ENCODE measurements at regions not wholly inside any gene's neighbourhood (a gene's known extent, or its start where the extent isn't known, plus 50 kb on each side); places are given as distances from the start of the nearest gene placed in this dataset.
A peak's percentile ranks its signal among the peaks of the same experiment; 100 is the strongest.

DNA sequence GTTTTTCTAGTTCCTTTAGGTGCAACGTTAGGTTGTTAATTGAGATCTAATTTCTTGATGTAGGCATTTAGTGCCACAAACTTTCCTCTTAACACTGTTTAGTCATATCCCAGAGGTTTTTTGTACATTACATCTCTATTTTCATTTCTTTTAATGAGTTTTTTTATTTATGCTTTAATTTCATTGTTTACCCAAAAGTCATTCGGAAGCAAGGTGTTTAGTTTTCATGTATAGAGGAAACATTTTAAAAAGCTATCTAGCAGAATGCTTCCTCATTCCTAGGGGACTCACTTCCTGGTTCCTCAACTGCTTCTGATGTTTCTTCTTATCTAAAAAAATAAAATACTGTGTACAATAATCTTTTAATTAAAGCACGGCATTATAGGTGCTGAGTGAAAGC is 307.2 kb upstream of the CAMK1G start:
- Histone ChIP-seq H3K9me3 (no peaks in the 10 kb centered on the region), H3K4me1 (no peaks in the 10 kb centered on the region), H3K36me3 (no peaks in the 10 kb centered on the region), H3K27ac (replicated peaks in 1 of 4) (no peak overlapping the region), H3K4me3 (no peak overlapping the region), H3K27me3 (peaks cover 0 to 6% (median 1%) of the 10 kb centered on the region in 4 donors)
- 81% methylated on average over 3 of the region's 3 CpGs for WGBS
- TF ChIP-seq POLR2A (IDR thresholded peaks at IDR 0.05; ENCODE audit: low read depth) (no peak), POLR2AphosphoS5 (IDR thresholded peaks at IDR 0.05) (no peak), EP300 (IDR thresholded peaks at IDR 0.05) (no peak), CTCF (IDR thresholded peaks at IDR 0.05) (no peak)
- intact Hi-C loops (cut with DNase I) = no loop called here
- DNase-seq (ENCODE audit: extremely low spot score) = no peak

DNA sequence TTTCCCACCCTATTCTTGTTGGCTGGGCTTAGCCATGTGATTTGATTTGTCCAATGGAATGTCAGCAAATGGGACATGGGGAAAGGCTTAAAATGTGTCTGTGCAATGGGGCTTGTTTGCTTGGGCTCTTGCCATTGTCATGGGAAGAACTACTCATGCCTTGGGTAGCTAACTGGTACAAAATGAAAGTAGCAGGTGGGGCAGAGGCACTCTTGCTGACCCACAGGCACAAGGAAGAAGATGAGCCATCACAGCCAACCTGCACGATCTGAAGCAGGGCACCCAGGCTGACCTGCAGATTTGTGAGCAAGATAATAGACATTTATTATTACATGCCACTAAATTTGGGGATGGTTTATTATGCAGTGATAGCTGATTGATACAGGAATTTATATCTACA is 305.9 kb upstream of the CAMK1G start:
- no peaks in the 10 kb centered on the region for H3K9me3 ChIP-seq
- TF ChIP-seq CTCF (IDR thresholded peaks at IDR 0.05) (no peak), POLR2A (IDR thresholded peaks at IDR 0.05; ENCODE audit: low read depth) (no peak), EP300 (IDR thresholded peaks at IDR 0.05) (no peak), POLR2AphosphoS5 (IDR thresholded peaks at IDR 0.05) (no peak)
- H3K4me1 ChIP-seq = no peaks in the 10 kb centered on the region
- 88% methylated on average over 1 of the region's 1 CpG for WGBS
- no peak overlapping the region for H3K4me3 ChIP-seq
- intact Hi-C loops (cut with DNase I) = no loop called here
- H3K27ac ChIP-seq (replicated peaks in 1 of 4) = no peak overlapping the region
- H3K36me3 ChIP-seq = no peaks in the 10 kb centered on the region
- peaks cover 0 to 6% (median 1%) of the 10 kb centered on the region in 4 donors for H3K27me3 ChIP-seq
- DNase-seq (ENCODE audit: extremely low spot score) = peak; percentile 19

- Histone ChIP-seq H3K4me3 (no peak overlapping the region), H3K27me3 (peaks cover 0 to 16% (median 0%) of the 10 kb centered on the region in 4 donors), H3K27ac (replicated peaks in 1 of 4) (no peak overlapping the region), H3K9me3 (no peaks in the 10 kb centered on the region), H3K4me1 (no peaks in the 10 kb centered on the region), H3K36me3 (no peaks in the 10 kb centered on the region)
- TF ChIP-seq EP300 (IDR thresholded peaks at IDR 0.05) = no peak
- no peak for TF ChIP-seq POLR2A (IDR thresholded peaks at IDR 0.05; ENCODE audit: low read depth)
- TF ChIP-seq CTCF (IDR thresholded peaks at IDR 0.05) = no peak
- TF ChIP-seq POLR2AphosphoS5 (IDR thresholded peaks at IDR 0.05) = no peak
- DNase-seq (ENCODE audit: extremely low spot score) = peak; percentile 68
- intact Hi-C loops (cut with DNase I) = no loop called here
- WGBS = 9% methylated on average over 1 of the region's 1 CpG
Measured at GRCh38 chr1:209291715-209292114, 291.8 kb upstream of the CAMK1G start.

GRCh38 chr1:209302779-209303568 is 280.5 kb upstream of the CAMK1G start:
- DNase-seq (ENCODE audit: extremely low spot score) = no peak
- peaks cover 0 to 7% (median 0%) of the 10 kb centered on the region in 4 donors for H3K27me3 ChIP-seq
- 72% methylated on average over 7 of the region's 7 CpGs for WGBS
- H3K36me3 ChIP-seq = no peaks in the 10 kb centered on the region
- TF ChIP-seq POLR2A (IDR thresholded peaks at IDR 0.05; ENCODE audit: low read depth) (no peak), CTCF (IDR thresholded peaks at IDR 0.05) (no peak), POLR2AphosphoS5 (IDR thresholded peaks at IDR 0.05) (no peak), EP300 (IDR thresholded peaks at IDR 0.05) (no peak)
- intact Hi-C loops (cut with DNase I) = no loop called here
- H3K27ac ChIP-seq (replicated peaks in 1 of 4) = no peak overlapping the region
- H3K9me3 ChIP-seq = no peaks in the 10 kb centered on the region
- no peak overlapping the region for H3K4me3 ChIP-seq
- H3K4me1 ChIP-seq = no peaks in the 10 kb centered on the region
